ENCODE measurements at regions not wholly inside any gene's neighbourhood (a gene's known extent, or its start where the extent isn't known, plus 50 kb on each side); places are given as distances from the start of the nearest gene placed in this dataset.

DNA sequence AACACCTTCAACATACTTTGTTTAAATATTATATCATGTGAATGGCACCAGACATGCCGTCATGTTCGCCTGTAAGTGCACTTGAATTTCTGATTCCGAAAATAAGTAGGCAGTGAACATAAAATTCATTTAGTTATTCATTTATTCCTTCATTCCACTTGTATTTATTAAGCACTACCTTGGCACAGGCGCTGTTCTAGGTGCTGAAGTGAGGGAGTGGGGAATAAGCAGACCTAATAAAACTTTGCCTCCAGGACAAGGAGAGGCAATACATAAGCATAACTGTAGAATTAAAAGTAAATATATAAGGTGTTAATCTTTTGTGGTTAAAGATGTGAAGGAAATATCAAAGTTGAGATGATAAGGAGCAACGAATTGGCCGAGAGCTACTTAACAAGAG lies 297.4 kb downstream of the TENT4A start:
- TF ChIP-seq, protein P1, sequence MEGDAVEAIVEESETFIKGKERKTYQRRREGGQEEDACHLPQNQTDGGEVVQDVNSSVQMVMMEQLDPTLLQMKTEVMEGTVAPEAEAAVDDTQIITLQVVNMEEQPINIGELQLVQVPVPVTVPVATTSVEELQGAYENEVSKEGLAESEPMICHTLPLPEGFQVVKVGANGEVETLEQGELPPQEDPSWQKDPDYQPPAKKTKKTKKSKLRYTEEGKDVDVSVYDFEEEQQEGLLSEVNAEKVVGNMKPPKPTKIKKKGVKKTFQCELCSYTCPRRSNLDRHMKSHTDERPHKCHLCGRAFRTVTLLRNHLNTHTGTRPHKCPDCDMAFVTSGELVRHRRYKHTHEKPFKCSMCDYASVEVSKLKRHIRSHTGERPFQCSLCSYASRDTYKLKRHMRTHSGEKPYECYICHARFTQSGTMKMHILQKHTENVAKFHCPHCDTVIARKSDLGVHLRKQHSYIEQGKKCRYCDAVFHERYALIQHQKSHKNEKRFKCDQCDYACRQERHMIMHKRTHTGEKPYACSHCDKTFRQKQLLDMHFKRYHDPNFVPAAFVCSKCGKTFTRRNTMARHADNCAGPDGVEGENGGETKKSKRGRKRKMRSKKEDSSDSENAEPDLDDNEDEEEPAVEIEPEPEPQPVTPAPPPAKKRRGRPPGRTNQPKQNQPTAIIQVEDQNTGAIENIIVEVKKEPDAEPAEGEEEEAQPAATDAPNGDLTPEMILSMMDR (IDR thresholded peaks at IDR 0.05; ENCODE audit: extremely low read depth, missing control alignments) = no peak
- DNase-seq (ENCODE audit: low spot score) = no peak

DNA sequence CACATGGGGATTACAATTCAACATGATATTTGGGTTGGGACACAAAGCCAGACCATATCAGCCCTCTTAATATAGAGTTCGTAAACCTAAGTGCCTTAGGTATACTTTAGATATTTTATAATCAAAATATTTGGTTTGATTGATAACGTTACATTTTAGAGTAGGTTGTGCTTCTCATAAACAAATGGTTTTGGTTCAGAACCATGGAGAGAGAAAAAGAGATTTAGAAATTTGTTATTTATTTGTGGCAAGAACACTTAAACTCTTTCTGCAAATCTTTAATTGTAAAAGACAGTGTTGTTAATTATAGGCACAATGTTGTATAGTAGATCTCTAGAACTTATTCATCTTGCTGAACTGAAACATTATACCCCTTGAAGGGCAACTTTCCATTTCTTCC lies 298.8 kb downstream of the TENT4A start:
- no peak for DNase-seq (ENCODE audit: low spot score)
- TF ChIP-seq, protein P1 (IDR thresholded peaks at IDR 0.05; ENCODE audit: extremely low read depth, missing control alignments) = no peak

DNA sequence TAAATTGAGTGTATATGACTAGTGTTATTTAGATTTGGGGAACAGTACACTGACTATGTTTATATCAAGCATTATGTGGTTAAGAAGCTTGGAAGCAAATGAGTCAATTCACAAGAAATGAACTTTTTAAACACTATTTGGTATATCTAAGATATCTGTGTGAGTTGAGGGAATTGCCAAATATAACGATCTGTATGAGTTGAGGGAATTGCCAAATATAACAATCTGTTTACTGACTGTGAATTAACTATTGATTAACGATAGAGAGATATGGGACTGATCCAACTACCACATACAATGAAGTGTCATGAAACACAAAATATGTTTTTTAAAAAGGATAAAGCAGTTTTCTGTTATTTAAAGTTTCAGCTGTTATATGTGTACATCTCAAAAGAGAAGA lies 301.4 kb downstream of the TENT4A start:
- DNase-seq (ENCODE audit: low spot score) = no peak
- TF ChIP-seq, protein P1 (IDR thresholded peaks at IDR 0.05; ENCODE audit: extremely low read depth, missing control alignments) = no peak

DNA sequence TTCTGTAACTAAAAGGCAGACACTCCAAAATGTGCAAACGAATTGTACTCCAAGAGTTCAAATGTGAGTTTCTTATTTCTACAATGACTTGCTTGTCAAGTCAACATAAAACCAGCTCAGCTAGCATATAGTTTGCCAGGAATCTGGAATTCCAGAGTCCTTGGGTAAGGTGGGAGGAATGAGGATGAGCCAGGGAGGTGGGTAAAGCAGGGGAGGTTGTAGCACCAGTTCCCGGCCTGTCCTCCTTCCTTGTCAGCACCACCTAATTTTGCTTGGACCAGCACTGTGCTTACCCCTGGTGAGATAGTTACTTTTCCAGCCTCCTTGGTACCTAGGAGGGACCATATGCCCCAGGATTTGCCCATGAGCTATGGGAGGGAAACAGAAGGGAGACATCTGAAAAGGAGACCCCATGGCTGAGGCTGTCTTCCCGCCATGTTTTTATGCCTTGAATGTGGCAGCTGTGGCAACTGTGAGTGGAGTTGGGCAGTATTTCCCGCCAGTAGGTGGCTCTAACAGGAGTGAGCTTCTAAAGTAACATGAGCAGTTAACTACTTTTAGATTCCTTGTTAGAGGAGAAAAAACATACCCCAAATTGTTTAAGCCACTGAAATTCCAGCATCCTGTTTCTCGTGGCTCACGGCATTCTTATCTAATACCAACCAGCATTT lies 302.5 kb downstream of the TENT4A start:
- DNase-seq (ENCODE audit: low spot score) = no peak
- TF ChIP-seq, protein P1 (IDR thresholded peaks at IDR 0.05; ENCODE audit: extremely low read depth, missing control alignments) = no peak

DNA sequence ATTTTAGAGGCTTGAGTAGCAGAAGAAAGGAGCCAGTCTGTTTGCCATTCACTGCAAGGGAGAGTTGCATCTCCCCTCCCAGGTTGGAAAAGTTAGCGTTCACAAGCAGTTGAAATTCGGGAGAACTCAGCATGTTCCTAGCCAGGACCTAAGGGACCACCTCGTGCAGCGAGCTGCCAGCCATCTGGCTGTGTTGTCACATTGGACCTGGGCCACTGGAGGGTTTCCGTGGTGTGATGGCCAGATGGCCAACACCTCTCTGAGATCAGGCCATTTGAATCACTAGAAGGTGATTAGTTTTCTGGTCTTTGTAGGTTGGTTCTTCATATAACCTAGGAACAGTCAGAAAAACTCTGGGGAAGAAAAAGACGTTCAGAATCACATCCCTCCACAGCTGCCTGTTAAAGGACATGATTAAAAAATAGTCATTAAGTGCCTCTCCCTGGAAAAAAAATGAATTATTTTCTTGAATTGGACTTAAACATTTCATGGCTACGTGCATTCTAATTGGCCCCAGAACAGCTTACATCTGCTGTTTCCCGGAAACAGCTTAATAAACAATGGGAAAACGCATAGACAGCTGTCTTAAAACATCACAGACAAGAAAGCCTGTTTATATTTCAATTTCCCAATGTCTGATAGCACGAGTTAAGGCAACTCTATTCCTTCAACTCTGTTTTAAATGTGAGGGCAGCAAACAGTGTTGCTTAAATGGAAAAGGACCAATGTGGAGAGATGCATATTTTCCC lies 303.9 kb downstream of the TENT4A start:
- no peak for DNase-seq (ENCODE audit: low spot score)
- TF ChIP-seq, protein P1 (IDR thresholded peaks at IDR 0.05; ENCODE audit: extremely low read depth, missing control alignments) = no peak

DNA sequence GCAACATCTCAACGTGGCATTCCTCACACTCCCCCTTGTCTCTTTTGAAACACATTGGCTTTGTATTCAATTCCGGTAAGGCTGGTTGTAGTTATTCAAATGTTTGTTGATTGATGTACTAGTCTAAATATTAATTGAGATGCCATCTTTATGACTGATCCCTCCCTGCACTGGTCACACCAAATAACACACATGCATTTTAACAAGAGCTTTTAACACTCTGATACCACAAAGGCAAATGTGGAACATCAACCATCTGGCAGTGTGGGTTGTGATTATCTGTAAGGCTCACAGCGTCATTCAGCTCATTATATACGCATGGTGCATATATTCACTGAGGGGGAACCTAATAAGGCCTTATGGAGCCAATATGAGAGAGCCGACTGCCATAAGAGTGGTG lies 305.0 kb downstream of the TENT4A start:
- DNase-seq (ENCODE audit: low spot score) = no peak

DNA sequence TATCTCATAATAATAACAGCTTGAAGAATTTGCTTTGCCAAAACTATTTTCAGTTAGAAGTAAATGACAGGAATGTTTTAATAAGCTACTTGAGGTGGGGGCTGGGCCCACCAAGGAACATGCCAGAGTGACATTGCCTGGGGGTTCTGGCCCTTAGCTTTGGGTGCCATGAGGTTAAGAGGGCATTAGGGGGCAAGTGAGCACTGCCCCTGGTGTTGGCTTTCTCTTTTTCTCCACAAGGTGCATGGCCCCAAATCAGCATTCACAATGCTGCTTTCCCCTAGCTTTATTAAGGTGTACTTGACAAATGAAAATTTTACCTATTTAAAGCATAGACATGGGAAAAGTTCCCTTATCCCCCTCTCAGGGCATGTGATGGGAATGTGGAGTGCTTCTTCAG lies 305.4 kb downstream of the TENT4A start:
- TF ChIP-seq, protein P1 (IDR thresholded peaks at IDR 0.05; ENCODE audit: extremely low read depth, missing control alignments) = no peak
- no peak for DNase-seq (ENCODE audit: low spot score)

More for the DNA sequence above, 305.0 kb downstream of the TENT4A start:
- TF ChIP-seq, protein P1 (IDR thresholded peaks at IDR 0.05; ENCODE audit: extremely low read depth, missing control alignments) = no peak
